ENCODE measurements at regions not wholly inside any gene's neighbourhood (a gene's known extent, or its start where the extent isn't known, plus 50 kb on each side); places are given as distances from the start of the nearest gene placed in this dataset.

DNA sequence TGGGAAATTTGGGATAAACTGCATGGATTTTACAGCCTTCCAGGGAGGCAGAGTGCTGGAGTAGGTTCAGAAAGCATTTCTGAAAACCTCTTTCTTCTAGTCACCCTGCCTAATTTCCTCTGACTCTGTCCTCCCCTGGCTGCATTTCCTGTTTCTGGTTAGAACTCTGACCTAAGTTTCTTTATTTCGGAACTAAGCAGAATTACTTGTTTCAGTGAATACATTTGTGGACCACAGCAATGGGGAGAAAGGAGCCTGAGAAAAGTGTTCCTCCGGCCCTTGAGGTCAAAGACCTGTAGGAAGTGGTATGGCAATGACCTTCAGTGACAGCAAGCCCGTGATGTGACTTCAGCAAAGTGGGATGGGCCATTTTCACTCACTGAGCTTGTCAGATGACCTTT, 173.4 kb upstream of the RUNX1 start:
- no peak for TF ChIP-seq CTCF (IDR thresholded peaks at IDR 0.05)
- no peak for ATAC-seq (ENCODE audit: low FRiP score)
- no peak for DNase-seq (ENCODE audit: low spot score)

- no peak for DNase-seq (ENCODE audit: low spot score)
- ATAC-seq (ENCODE audit: low FRiP score): no peak
- no peak for TF ChIP-seq CTCF (IDR thresholded peaks at IDR 0.05)
Measured at GRCh38 chr21:35222021-35222420, 172.9 kb upstream of the RUNX1 start.

GRCh38 chr21:35220301-35220700, 171.2 kb upstream of the RUNX1 start:
- no peak for TF ChIP-seq CTCF (IDR thresholded peaks at IDR 0.05)
- DNase-seq (ENCODE audit: low spot score) (no peak), ATAC-seq (ENCODE audit: low FRiP score) (no peak)

GRCh38 chr21:35219719-35220118, 170.6 kb upstream of the RUNX1 start:
- ATAC-seq (ENCODE audit: low FRiP score): no peak
- TF ChIP-seq CTCF (IDR thresholded peaks at IDR 0.05): no peak
- DNase-seq (ENCODE audit: low spot score): no peak

GRCh38 chr21:35219291-35219690, 170.2 kb upstream of the RUNX1 start:
- no peak for ATAC-seq (ENCODE audit: low FRiP score)
- no peak for DNase-seq (ENCODE audit: low spot score)
- no peak for TF ChIP-seq CTCF (IDR thresholded peaks at IDR 0.05)

- ATAC-seq (ENCODE audit: low FRiP score) (no peak), DNase-seq (ENCODE audit: low spot score) (no peak)
- TF ChIP-seq CTCF (IDR thresholded peaks at IDR 0.05): no peak
Measured at GRCh38 chr21:35217504-35218060, 168.5 kb upstream of the RUNX1 start.

DNA sequence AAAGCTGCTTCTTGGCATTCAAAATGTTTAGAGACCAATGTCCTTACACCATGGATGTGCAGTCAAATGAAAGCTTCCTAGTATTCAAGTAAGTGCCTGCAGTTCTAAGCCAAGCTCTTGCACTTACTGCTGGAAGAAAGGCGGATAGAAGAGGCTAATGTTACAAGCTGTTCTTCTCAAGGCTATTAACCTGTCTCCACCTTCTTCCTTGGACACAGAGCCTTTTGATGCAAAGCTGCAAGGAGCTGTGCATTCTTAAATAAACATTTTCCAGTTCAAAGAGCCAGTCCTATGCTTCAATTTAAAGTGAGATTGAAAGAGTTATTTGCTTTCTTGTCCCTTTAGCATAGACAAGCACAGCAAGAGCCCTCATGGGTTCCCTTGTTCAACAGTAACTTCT, 167.9 kb upstream of the RUNX1 start:
- DNase-seq (ENCODE audit: low spot score): no peak
- no peak for TF ChIP-seq CTCF (IDR thresholded peaks at IDR 0.05)
- ATAC-seq (ENCODE audit: low FRiP score): no peak
